SK-N-SH (cell line): ENCODE measurements at regions not wholly inside any gene's neighbourhood (a gene's known extent, or its start where the extent isn't known, plus 50 kb on each side); places are given as distances from the start of the nearest gene placed in this dataset.

Source experiments
- CTCF ChIP-seq: fragments of 200-600 bp; sonication (generic); IDR thresholded peaks from 2 replicates; pipeline ENCODE4 v1.6.1; 2017; ENCODE audit warnings: antibody characterized with exemption, mild to moderate bottlenecking, moderate library complexity
- NRF1 ChIP-seq: IDR thresholded peaks from 2 replicates; pipeline ENCODE4 v1.6.1; 2012; ENCODE audit warnings: low read depth, mild to moderate bottlenecking, low read length
- REST ChIP-seq: IDR thresholded peaks from 2 replicates; pipeline ENCODE4 v1.6.1; 2012; ENCODE audit warnings: mild to moderate bottlenecking, low read depth, low read length, moderate library complexity
- TAF1 ChIP-seq: IDR thresholded peaks from 2 replicates; pipeline ENCODE4 v1.6.1; 2012; ENCODE audit warnings: low read depth, mild to moderate bottlenecking, low read length, moderate library complexity, borderline replicate concordance
- USF1 ChIP-seq: IDR thresholded peaks from 2 replicates; pipeline ENCODE4 v1.4.0; 2012; ENCODE audit warnings: low read depth, borderline replicate concordance
- USF2 ChIP-seq: fragments of 150-350 bp; IDR thresholded peaks from 2 replicates; pipeline ENCODE4 v1.6.1; 2017; ENCODE audit warnings: antibody characterized with exemption, low read length, low read depth, borderline replicate concordance

- TF ChIP-seq CTCF (no peak), NRF1 (no peak), TAF1 (no peak), REST (no peak), USF1 (no peak), USF2 (no peak)
Measured at GRCh38 chr12:22826026-22826425, 201.1 kb downstream of the ETNK1 start.
